Liver (tissue), 8 donors: ENCODE measurements at regions not wholly inside any gene's neighbourhood (a gene's known extent, or its start where the extent isn't known, plus 50 kb on each side); places are given as distances from the start of the nearest gene placed in this dataset.

ENCODE experiments used
- DNase-seq: peaks from one replicate; pipeline ENCODE4 v3.0.0-alpha.2; 2017; ENCODE audit warnings: low spot score
- H3K27ac ChIP-seq, 2 donors: one replicate each; pipeline ENCODE4 v1.7.0; 2013; ENCODE audit warnings: inconsistent platforms in 2 of 2, low read length in 2 of 2, control low read depth in 1 of 2, low read depth in 1 of 2, mild to moderate bottlenecking in 1 of 2
- H3K27me3 ChIP-seq, 4 donors: one replicate each; pipeline versions ENCODE4 v1.6.1 to v1.7.0; 2013; ENCODE audit warnings: low read length in 3 of 4, inconsistent platforms in 1 of 4, mild to moderate bottlenecking in 1 of 4, moderate library complexity in 1 of 4; ENCODE audit not compliant: control insufficient read depth in 4 of 4, insufficient read depth in 4 of 4
- H3K36me3 ChIP-seq, 4 donors: one replicate each; pipeline versions ENCODE4 v1.6.1 to v1.7.0; 2013; ENCODE audit warnings: low read length in 3 of 4, mild to moderate bottlenecking in 3 of 4, low read depth in 1 of 4, moderate library complexity in 1 of 4; ENCODE audit not compliant: control insufficient read depth in 4 of 4, insufficient read depth in 3 of 4
- H3K4me1 ChIP-seq, 4 donors: one replicate each; pipeline versions ENCODE4 v1.6.1 to v1.7.0; 2013; ENCODE audit warnings: low read length in 3 of 4, mild to moderate bottlenecking in 3 of 4, moderate library complexity in 1 of 4; ENCODE audit not compliant: control insufficient read depth in 4 of 4, insufficient read depth in 4 of 4
- H3K4me3 ChIP-seq, 3 donors: one replicate each; pipeline versions ENCODE4 v1.6.1 to v1.7.0; 2013; ENCODE audit warnings: low read length in 3 of 3, control low read depth in 1 of 3, low read depth in 1 of 3, mild to moderate bottlenecking in 1 of 3
- H3K9ac ChIP-seq, 2 donors: one replicate each; pipeline ENCODE4 v1.7.0; 2013; ENCODE audit warnings: low read length in 2 of 2, mild to moderate bottlenecking in 2 of 2, moderate library complexity in 2 of 2, control low read depth in 1 of 2, low read depth in 1 of 2
- H3K9me3 ChIP-seq, 4 donors: one replicate each; pipeline versions ENCODE4 v1.6.1 to v1.7.0; 2013; ENCODE audit warnings: low read length in 3 of 4; ENCODE audit not compliant: control insufficient read depth in 4 of 4
- ATF3 ChIP-seq: IDR thresholded peaks from 2 replicates; pipeline ENCODE4 v1.6.1; 2016; ENCODE audit warnings: antibody characterized with exemption
- CTCF ChIP-seq: fragments of 150-350 bp; IDR thresholded peaks from 2 replicates; pipeline ENCODE4 v1.5.1; 2017; ENCODE audit warnings: improper control_type of control experiment, low read depth, low read length; ENCODE audit not compliant: missing input control
- EGR1 ChIP-seq, 2 donors: IDR thresholded peaks; 2 replicates each; pipeline ENCODE4 v1.6.1; 2016 to 2018; ENCODE audit warnings: antibody characterized with exemption in 2 of 2, low read depth in 2 of 2
- FOXA1 ChIP-seq: IDR thresholded peaks from 2 replicates; pipeline ENCODE4 v1.6.1; 2016; ENCODE audit warnings: antibody characterized with exemption
- FOXA2 ChIP-seq: IDR thresholded peaks from 2 replicates; pipeline ENCODE4 v1.6.1; 2016; ENCODE audit warnings: antibody characterized with exemption
- GABPA ChIP-seq, 2 donors: IDR thresholded peaks in 1 of 2; conservative IDR thresholded peaks in 1 of 2; 2 replicates each; pipeline ENCODE4 v1.6.1; 2016; ENCODE audit warnings: antibody characterized with exemption in 2 of 2, mild to moderate bottlenecking in 1 of 2, moderate library complexity in 1 of 2
- HNF4A ChIP-seq, 2 donors: conservative IDR thresholded peaks; 2 replicates each; pipeline ENCODE4 v1.6.1; 2016; ENCODE audit warnings: antibody characterized with exemption in 2 of 2, mild to moderate bottlenecking in 2 of 2
- HNF4G ChIP-seq: IDR thresholded peaks from 2 replicates; pipeline ENCODE4 v1.6.1; 2016; ENCODE audit warnings: antibody characterized with exemption
- JUND ChIP-seq, 2 donors: IDR thresholded peaks; 2 replicates each; pipeline ENCODE4 v1.6.1; 2016; ENCODE audit warnings: antibody characterized with exemption in 2 of 2
- MAX ChIP-seq: IDR thresholded peaks from 2 replicates; pipeline ENCODE4 v1.6.1; 2016; ENCODE audit warnings: antibody characterized with exemption
- NR2F2 ChIP-seq: IDR thresholded peaks from 2 replicates; pipeline ENCODE4 v1.6.1; 2016; ENCODE audit warnings: antibody characterized with exemption
- RAD21 ChIP-seq, 2 donors: IDR thresholded peaks; 2 replicates each; pipeline ENCODE4 v1.6.1; 2016; ENCODE audit warnings: antibody characterized with exemption in 2 of 2, mild to moderate bottlenecking in 2 of 2
- REST ChIP-seq: IDR thresholded peaks from 2 replicates; pipeline ENCODE4 v1.6.1; 2016; ENCODE audit warnings: antibody characterized with exemption, mild to moderate bottlenecking
- RXRA ChIP-seq, 2 donors: IDR thresholded peaks; 2 replicates each; pipeline ENCODE4 v1.6.1; 2017 to 2018; ENCODE audit warnings: antibody characterized with exemption in 2 of 2, mild to moderate bottlenecking in 1 of 2
- SP1 ChIP-seq: IDR thresholded peaks from 2 replicates; pipeline ENCODE4 v1.6.1; 2018; ENCODE audit warnings: antibody characterized with exemption, mild to moderate bottlenecking
- TAF1 ChIP-seq: conservative IDR thresholded peaks from 2 replicates; pipeline ENCODE4 v1.6.1; 2016; ENCODE audit warnings: antibody characterized with exemption, mild to moderate bottlenecking
- YY1 ChIP-seq: IDR thresholded peaks from 2 replicates; pipeline ENCODE4 v1.6.1; 2016; ENCODE audit warnings: antibody characterized with exemption, mild to moderate bottlenecking
- ZBTB33 ChIP-seq: IDR thresholded peaks from 2 replicates; pipeline ENCODE4 v1.6.1; 2016; ENCODE audit warnings: antibody characterized with exemption
- WGBS: extraction: QIAGEN DNeasy Blood & Tissue Kit; methylation state at CpG from one replicate; pipeline ENCODE4 v1.1.7; 2013; 5-methylcytosine and 5-hydroxymethylcytosine counted together
- donor health status: healthy.
- donor health status: healthy.
- donor health status: healthy.
- donor health status: healthy.
- donor health status: healthy.

GRCh38 chr4:19736968-19737756 lies 514.5 kb upstream of the SLIT2 start:
- H3K36me3 ChIP-seq, result no peaks in the 10 kb centered on the region
- no peaks in the 10 kb centered on the region for H3K9me3 ChIP-seq
- H3K27ac ChIP-seq, result no peak overlapping the region
- H3K27me3 ChIP-seq, result no peaks in the 10 kb centered on the region
- H3K4me1 ChIP-seq, result no peaks in the 10 kb centered on the region
- 99% methylated on average over 1 of the region's 1 CpG for WGBS
- H3K4me3 ChIP-seq, result no peak overlapping the region
- TF ChIP-seq CTCF (no peak), ATF3 (no peak), EGR1 (IDR thresholded peaks at IDR 0.05; ENCODE audit: low read depth in 2 of 2) (no peak), GABPA (IDR thresholded peaks at IDR 0.05 in 1 of 2, conservative IDR thresholded peaks at IDR 0.05 in 1 of 2) (no peak), HNF4G (no peak), JUND (IDR thresholded peaks at IDR 0.05) (no peak), RXRA (IDR thresholded peaks at IDR 0.05) (no peak), FOXA2 (no peak), TAF1 (no peak), HNF4A (conservative IDR thresholded peaks at IDR 0.05) (no peak), RAD21 (IDR thresholded peaks at IDR 0.05) (no peak), FOXA1 (no peak), REST (no peak), SP1 (no peak), ZBTB33 (no peak), MAX (no peak), YY1 (no peak), NR2F2 (no peak)
- no peak for DNase-seq
- no peak overlapping the region for H3K9ac ChIP-seq
